ENCODE measurements at regions not wholly inside any gene's neighbourhood (a gene's known extent, or its start where the extent isn't known, plus 50 kb on each side); places are given as distances from the start of the nearest gene placed in this dataset.
A peak's percentile ranks its signal among the peaks of the same experiment; 100 is the strongest.

- TF ChIP-seq EP300 (IDR thresholded peaks at IDR 0.05; ENCODE audit: low read depth in 2 of 2, low read length in 2 of 2) (0 out of 4 replicates have a peak, but pooled peaks of 1 of the 2 experiments have one; percentile 33), EP300 (CRISPR knock-in tag; IDR thresholded peaks at IDR 0.05; ENCODE audit: borderline replicate concordance) (no peak), ZNF329 (CRISPR knock-in tag; IDR thresholded peaks at IDR 0.05; ENCODE audit: low read depth) (no peak), ASH2L (IDR thresholded peaks at IDR 0.05; ENCODE audit: insufficient read length, low read depth, low read length) (no peak), KAT8 (CRISPR knock-in tag; IDR thresholded peaks at IDR 0.05) (no peak), ZNF7 (CRISPR knock-in tag; IDR thresholded peaks at IDR 0.05) (no peak), KLF9 (CRISPR knock-in tag; IDR thresholded peaks at IDR 0.05; ENCODE audit: low read depth) (no peak), ZBTB38 (CRISPR knock-in tag; IDR thresholded peaks at IDR 0.05) (no peak), GABPA (IDR thresholded peaks at IDR 0.05; ENCODE audit: low read depth, low read length) (no peak), GABPA (CRISPR knock-in tag; IDR thresholded peaks at IDR 0.05; ENCODE audit: low read depth) (no peak), RFX3 (CRISPR knock-in tag; IDR thresholded peaks at IDR 0.05) (no peak), ZBTB21 (CRISPR knock-in tag; IDR thresholded peaks at IDR 0.05) (0 out of 2 replicates have a peak, but pooled peaks have one; percentile 41), ZNF691 (CRISPR knock-in tag; IDR thresholded peaks at IDR 0.05; ENCODE audit: borderline replicate concordance, low read depth) (no peak), NCOA2 (CRISPR knock-in tag; IDR thresholded peaks at IDR 0.05) (no peak), ZNF275 (CRISPR knock-in tag; IDR thresholded peaks at IDR 0.05; ENCODE audit: borderline replicate concordance) (no peak), JUN (CRISPR knock-in tag; IDR thresholded peaks at IDR 0.05) (peak; percentile 95), MIER3 (CRISPR knock-in tag; IDR thresholded peaks at IDR 0.05; ENCODE audit: borderline replicate concordance) (no peak), ZNF512 (CRISPR knock-in tag; IDR thresholded peaks at IDR 0.05) (no peak), TEAD3 (CRISPR knock-in tag; optimal IDR thresholded peaks at IDR 0.05; ENCODE audit: borderline replicate concordance) (peak; percentile 97), JARID2 (CRISPR knock-in tag; IDR thresholded peaks at IDR 0.05; ENCODE audit: insufficient replicate concordance) (no peak), ZNF670 (CRISPR knock-in tag; IDR thresholded peaks at IDR 0.05; ENCODE audit: borderline replicate concordance) (peak; percentile 79; the same call in 1 of the 2 replicates), ZNF430 (CRISPR knock-in tag; IDR thresholded peaks at IDR 0.05) (0 out of 2 replicates have a peak, but pooled peaks have one; percentile 20)
- TF ChIP-seq, protein P1, sequence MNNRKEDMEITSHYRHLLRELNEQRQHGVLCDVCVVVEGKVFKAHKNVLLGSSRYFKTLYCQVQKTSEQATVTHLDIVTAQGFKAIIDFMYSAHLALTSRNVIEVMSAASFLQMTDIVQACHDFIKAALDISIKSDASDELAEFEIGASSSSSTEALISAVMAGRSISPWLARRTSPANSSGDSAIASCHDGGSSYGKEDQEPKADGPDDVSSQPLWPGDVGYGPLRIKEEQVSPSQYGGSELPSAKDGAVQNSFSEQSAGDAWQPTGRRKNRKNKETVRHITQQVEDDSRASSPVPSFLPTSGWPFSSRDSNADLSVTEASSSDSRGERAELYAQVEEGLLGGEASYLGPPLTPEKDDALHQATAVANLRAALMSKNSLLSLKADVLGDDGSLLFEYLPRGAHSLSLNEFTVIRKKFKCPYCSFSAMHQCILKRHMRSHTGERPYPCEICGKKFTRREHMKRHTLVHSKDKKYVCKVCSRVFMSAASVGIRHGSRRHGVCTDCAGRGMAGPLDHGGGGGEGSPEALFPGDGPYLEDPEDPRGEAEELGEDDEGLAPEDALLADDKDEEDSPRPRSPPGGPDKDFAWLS (CRISPR knock-in tag; IDR thresholded peaks at IDR 0.05; ENCODE audit: borderline replicate concordance) = no peak
- TF ChIP-seq, protein P2, sequence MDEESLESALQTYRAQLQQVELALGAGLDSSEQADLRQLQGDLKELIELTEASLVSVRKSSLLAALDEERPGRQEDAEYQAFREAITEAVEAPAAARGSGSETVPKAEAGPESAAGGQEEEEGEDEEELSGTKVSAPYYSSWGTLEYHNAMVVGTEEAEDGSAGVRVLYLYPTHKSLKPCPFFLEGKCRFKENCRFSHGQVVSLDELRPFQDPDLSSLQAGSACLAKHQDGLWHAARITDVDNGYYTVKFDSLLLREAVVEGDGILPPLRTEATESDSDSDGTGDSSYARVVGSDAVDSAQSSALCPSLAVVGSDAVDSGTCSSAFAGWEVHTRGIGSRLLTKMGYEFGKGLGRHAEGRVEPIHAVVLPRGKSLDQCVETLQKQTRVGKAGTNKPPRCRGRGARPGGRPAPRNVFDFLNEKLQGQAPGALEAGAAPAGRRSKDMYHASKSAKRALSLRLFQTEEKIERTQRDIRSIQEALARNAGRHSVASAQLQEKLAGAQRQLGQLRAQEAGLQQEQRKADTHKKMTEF (CRISPR knock-in tag; IDR thresholded peaks at IDR 0.05) = 0 out of 2 replicates have a peak, but pooled peaks have one; percentile 54
Measured at GRCh38 chr2:217622205-217623060, 380.4 kb downstream of the TNS1 start (continued).
